ENCODE measurements at regions not wholly inside any gene's neighbourhood (a gene's known extent, or its start where the extent isn't known, plus 50 kb on each side); places are given as distances from the start of the nearest gene placed in this dataset.

DNA sequence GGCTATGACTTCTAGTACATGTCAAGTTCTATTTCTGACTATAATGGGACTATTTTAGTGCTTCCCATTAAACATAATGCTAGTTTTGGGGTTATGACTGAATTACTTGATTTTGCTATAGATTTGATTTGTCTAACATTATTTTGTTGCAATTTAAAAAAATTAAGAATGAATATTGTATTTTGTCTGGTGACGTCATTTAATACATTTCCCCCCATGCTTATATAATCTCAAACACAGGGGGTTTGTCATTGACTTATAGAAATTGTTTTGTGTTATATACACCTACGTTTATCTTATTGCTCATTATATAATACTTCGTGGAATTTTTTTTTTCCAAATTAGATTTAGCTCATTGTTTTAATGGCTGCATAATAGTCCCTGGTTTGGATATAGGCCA lies 270.3 kb upstream of the VLDLR start:
- no peak for DNase-seq (ENCODE audit: low read depth in 2 of 2, low spot score in 1 of 2)

DNA sequence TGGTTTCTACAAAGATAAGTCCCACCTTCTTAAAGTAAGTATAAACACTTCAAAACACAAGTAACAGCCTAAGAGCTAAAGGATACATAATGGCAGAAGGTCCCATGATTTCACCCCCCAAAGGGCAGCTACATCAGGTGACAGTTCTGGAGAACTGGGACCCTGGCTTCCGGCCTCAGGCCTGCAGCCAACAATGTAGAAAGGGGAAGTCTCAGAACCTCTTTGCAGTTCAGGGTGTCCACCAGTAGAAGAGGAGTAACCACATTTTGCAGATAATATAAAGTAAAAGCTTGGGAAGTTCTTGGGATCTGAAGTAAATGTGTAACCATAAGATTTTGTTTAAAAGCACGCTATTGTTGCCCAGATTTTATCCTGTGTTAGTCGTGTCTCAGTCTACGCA lies 267.4 kb upstream of the VLDLR start:
- no peak for DNase-seq (ENCODE audit: low read depth in 2 of 2, low spot score in 1 of 2)

DNA sequence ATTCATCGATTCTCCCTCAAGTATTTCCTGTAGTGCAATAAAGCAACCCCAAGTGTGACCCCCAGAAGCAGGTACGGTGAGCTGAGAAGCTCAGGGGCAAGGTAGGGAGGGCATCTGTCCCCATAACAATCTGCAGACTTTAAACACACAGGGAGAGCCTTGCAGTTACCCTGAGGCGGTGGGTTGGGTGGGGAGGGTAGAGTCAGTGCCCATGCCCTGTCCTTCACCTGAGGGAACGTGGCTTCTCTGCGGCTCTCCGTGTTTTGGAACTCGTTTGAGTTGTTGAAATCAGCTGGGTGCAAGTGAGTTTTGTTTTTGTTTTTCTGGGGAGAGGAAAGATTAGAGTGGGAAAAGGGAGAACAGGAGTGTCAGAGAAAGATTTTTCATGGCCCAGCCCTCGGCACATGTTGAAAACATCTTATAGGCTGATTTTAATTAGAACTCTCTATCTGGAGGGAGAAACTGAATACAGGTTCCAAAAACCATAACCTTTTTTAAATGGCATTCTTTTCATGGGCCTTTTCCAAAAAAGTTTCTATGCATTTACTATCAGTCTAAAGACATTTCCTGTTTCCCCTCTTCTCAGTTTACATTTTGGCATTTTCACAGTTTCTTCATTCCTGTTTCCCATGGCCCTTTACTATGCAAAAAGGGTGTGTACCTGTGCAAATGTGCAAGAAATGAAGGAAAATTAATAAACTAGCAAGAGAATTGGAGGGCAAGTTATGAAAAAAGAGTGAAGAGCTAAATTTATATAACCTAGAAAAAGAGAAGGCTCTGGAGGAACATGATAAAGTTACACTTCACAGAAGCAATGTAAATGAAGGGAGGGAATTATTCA lies 266.5 kb upstream of the VLDLR start:
- no peak for DNase-seq (ENCODE audit: low read depth in 2 of 2, low spot score in 1 of 2)

DNA sequence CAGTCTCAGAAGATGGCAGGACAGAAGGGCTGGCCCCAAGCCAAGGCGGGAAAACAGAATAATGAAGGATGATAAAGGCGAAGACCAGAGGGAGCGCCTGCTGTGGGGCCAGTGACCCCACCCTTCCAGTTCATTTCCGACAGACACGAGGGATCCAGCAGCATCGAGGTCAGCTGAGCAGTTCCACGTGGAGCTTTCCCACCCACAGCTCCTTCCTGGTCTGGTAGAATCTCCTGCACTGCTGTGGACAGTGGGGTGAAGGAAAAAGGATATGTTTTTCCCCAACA lies 265.9 kb upstream of the VLDLR start:
- no peak for DNase-seq (ENCODE audit: low read depth in 2 of 2, low spot score in 1 of 2)

DNA sequence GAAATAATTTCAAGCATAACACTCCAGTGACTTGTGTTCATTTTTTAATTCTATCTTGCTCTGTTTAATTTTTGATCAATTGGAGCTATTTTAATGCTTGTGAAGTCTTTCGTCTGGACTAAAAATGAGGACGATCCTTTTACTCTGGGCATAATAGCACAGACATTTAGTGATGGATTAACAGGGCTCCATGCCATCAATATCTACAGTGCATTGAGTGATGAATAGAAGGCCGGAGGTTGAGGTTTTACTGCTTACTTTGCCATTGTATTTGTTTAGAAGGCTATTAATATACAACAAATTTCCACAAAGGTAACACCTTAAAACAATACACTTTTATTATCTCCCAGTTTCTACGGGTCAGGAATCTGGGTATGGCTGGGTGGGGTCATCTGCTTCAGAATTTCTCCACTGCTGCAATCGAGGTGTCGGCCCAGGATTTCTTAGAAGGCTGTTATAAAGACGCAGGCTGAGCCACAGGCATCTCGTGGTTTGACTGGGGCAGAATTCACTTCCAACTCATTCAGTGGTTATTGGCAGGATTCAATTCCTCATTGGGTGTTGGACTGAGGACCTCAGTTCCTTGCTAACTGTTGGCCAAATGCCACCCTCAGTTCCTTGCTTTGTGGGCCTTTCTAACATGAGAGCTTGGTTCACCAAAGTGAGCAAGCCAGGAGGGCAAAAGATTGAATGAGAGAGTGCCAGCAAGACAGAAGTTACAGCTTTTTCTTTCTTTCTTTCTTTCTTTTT lies 265.4 kb upstream of the VLDLR start:
- DNase-seq (ENCODE audit: low read depth in 2 of 2, low spot score in 1 of 2), result no peak

DNA sequence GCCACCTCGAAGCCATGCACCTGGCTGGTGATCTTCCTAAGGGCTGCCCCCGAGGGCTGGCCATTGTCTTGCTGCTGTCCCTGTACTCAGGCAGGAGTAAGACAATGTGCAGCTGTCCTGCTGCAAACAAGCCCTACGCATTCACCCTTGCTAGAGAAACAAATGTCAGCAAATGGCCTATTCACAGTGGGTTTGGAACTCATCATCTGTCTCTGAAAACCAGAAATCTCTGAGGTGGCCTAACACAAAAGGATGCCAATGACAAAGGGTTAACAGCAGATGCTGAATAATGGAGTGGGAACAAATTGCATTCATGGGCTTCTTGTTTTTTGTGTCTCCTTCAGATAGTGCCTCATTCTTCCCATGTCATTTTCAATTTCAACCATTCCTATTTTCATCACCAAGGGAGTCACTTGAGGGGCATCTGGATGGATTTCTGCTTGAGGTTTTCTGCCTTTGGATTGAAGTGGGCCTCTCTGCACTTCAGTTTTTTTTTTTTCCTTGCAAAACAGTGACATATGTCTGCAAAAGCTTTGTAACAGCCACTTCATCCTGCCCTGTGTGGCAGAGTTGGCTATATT lies 261.6 kb upstream of the VLDLR start:
- no peak for DNase-seq (ENCODE audit: low read depth in 2 of 2, low spot score in 1 of 2)

DNA sequence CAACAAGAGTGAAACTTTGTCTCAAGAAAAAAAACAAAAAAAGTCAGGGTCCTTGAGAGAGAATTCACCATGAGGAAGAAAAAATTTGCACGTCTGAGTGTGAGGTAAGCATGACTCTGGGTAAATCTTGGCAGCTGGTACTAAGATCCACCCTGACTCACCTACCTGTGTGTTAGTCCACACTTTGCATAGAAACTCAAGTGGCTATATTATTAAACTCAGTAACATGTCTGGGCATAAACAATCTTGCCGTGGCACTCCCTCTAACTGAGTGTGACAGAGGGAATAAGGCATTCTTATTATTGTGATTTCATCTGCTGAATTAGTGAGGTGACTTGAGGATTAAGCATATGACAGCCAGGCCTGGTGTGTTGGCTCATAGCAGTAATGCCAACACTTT lies 259.4 kb upstream of the VLDLR start:
- no peak for DNase-seq (ENCODE audit: low read depth in 2 of 2, low spot score in 1 of 2)

DNA sequence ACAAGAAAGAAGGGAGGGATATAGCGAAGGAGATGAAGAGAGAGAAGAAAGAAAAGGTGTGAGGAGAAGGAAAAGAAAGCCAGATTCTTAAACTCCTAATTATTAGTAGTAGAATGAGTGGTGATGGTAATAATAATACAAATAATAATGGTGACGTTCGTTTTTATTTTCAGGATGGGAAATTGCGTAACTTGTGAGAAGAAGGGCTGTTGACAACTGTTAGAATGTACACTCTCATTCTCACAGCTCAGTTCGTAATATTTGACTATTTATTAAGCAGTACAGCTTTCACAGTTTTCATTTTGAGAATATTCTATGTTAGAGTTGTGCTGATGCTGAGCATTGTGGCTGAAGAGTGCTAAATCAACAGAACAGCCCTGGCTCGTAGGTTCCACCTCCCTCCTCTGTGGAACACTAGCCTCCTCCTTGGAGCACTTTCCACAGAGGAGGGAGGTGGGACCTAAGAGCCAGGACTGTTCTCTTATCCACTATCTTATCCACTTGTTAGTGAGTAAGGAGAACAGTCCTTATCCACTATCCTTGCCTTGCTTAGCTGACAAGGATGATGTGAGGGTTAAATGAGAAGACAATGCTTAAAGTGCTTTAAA lies 258.3 kb upstream of the VLDLR start:
- no peak for DNase-seq (ENCODE audit: low read depth in 2 of 2, low spot score in 1 of 2)

DNA sequence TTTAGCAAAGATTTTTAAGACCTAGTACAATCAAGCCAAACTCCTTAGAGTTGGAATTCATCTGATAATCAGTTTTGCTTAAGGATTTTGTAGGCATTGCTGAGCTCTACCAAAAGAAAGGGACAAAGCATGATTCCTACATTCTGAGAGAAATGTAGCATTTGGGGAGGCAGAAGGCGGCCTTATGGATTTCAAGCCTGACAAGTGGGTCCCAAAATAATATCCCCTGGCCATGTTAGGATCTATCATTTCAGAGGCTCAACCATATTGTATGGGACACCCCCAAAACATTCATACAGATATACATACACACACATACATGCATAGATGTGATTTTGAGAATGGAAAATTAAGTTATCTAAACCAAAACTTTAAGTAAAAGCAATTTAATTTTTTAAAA lies 257.8 kb upstream of the VLDLR start:
- DNase-seq (ENCODE audit: low read depth in 2 of 2, low spot score in 1 of 2), result no peak

DNA sequence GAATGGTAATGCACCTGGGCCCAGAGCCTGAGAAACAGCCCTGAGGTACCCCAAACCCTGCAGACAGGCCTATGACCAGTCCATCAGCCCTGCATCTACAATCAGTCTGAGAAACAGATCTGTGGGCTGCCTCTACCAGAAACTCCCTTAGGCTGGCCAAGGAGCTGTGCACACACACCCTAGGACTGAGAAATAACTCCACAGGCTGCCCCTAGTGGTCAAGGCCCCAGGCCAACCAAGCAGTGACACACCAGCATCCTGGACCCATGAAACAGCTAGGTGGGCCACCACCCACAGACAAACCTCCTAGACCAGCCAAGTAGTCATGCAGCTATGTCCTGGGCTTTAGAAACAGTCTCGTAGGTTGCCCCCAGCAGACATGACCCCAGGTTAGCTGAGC lies 253.6 kb upstream of the VLDLR start:
- DNase-seq (ENCODE audit: low read depth in 2 of 2, low spot score in 1 of 2), result no peak

DNA sequence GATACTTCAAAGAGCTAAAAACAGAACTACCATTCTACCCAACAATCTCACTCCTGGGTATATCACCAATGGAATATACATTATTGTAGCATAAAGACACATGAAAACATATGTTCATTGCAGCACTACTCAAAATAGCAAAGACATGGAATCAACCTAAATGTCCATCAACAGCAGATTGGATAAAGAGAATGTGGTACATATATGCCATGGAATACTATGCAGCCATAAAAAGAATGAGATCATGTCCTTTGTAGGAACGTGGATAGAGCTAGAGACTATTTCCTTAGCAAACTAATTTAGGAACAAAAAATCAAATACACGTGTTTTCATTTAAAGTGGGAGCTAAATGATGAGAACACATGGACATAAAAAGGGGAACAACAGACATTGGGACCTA lies 247.9 kb upstream of the VLDLR start:
- no peak for DNase-seq (ENCODE audit: low read depth in 2 of 2, low spot score in 1 of 2)

DNA sequence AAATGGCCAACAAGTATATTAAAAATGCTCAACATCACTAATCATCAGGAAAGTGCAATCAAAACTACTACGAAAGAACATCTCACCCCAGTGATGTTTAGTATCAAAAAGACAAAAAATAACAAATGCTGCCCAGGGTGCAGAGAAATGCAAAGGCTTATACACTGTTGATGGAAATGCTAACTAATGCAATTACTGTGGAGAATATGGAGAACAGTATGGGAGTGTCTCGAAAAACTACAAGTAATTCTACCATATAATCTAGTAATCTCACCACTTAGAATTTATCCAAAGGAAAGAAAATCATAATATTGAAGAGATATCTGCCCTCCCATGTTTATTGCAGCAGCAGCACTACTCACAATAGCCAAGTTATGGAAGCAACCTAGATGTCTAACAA lies 246.5 kb upstream of the VLDLR start:
- no peak for DNase-seq (ENCODE audit: low read depth in 2 of 2, low spot score in 1 of 2)

DNA sequence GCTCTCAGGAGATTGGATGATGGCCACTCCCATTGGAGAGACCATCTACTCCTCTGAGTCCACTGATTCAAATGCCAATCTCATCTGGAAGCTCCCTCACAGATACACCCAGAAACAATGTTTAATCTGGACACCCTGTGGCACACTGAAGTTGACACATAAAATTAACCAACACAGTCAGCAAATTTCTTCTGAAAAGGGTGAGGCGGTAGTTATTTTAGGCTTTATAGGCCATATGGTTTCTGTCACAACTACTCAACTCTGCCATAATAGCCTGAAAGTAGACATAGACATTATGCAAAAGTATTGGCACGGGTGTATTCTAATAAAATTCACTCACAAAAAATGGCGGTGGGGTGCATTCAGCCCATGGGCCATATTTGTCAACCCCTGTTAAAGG lies 244.5 kb upstream of the VLDLR start:
- no peak for DNase-seq (ENCODE audit: low read depth in 2 of 2, low spot score in 1 of 2)

DNA sequence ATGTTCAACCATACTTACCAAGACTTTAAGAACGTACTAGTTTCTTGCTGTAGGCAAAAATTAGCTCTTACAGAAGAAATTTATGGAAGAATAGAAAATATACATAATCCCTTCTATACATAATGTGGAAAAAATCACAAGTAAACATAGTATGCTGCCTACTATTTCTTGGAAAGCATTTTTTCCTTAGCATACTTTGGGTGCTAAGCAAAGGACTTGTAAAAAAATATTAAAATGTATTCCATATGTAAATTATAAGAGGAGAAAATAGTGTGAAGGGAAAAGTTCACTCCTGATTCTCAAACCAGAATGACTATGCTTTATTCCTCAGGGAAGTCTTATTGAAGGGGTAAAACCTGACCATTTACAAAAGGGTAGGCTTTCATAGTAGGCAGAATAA lies 243.8 kb upstream of the VLDLR start:
- no peak for DNase-seq (ENCODE audit: low read depth in 2 of 2, low spot score in 1 of 2)

DNA sequence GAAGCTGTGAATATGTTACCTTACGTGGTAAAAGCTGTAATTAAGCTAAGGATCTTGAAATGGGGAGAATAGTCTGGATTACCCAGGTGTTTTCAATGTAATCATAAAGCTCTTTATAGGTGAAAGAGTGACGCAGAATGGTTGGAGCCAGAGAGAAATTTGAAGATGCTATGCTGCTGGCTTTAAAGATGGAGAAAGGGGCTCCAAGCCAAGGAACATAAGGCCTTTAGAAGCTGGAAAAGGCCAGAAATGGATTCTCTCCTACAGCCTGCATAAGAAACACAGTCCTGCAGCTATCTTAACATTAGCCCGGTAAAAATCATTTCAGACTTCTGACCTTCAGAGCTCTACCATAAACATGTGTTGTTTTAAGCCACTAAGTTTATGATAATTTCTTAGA lies 243.3 kb upstream of the VLDLR start:
- no peak for DNase-seq (ENCODE audit: low read depth in 2 of 2, low spot score in 1 of 2)

DNA sequence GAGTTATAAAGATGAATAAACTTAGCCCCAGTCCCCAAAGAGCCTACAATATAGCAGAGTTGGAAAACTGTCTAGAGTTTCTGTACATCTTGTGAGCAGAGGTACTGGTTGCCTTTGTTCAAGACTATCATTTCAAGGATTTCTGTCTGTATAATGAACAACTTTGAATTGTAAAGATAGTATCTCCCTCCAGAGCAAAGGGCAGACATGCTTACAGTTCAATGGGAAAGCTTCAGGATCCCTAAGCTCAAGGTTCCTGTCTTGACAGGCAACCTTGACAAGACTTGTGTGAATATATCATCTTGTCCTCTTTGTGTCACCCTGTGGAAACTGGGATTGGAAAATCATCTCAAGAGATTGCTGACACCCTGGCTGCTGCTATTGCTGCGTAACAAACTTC lies 242.8 kb upstream of the VLDLR start:
- DNase-seq (ENCODE audit: low read depth in 2 of 2, low spot score in 1 of 2), result no peak

DNA sequence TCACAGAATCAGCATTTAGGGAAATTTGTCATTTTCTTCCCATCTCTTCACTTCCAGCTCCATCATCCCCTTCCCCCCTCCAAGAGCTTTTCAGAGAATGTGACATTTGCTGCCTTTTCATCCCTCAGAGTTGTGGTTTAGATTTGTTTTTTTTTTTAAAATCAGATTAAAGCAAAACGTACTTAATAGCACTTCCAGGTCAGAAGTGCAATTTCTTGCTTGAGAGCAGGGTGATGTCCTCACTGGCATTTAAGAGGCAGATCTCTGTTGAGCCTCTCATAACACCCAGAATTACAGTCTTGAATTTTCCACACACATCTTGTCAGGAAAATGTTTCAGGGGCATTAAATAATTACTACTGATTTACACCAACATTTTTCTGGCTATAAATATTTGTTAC lies 236.8 kb upstream of the VLDLR start:
- DNase-seq (ENCODE audit: low read depth in 2 of 2, low spot score in 1 of 2), result no peak

DNA sequence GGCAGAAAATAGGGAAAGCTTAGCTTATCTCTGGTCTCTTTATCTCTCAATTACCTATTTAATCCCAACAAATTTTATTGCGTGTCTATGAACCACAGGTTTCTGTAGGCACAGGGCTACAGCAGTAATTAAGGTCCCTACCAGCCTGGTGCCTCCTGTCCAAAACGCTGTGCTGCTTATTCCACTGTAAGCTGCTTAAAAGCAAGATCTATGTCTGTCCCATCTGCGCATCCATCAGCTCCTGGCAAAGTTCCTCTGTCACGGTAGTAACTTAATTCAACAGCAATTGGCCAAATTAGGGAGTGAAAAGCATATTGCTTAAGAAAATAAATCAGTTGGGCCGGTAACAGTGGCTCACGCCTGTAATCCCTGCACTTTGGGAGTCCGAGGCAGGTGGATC lies 235.8 kb upstream of the VLDLR start:
- no peak for DNase-seq (ENCODE audit: low read depth in 2 of 2, low spot score in 1 of 2)

DNA sequence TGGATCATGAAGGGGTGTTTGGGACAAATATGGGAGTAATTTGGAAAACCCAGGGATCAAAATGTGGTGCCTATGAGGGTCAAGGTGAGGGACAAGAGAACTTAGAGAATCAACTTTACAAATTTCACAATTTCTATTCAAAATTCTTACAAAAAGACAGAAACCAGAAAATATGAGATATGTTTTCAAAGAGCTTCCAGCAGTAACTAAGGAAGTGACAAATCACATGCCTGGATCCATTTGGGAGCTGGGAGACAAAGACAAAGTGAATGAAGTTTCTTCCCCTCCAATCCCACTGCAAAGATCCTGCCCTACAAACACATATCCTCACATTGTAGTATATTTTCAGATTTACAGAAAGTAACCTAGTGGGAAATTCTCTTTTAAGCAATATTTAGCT lies 235.0 kb upstream of the VLDLR start:
- no peak for DNase-seq (ENCODE audit: low read depth in 2 of 2, low spot score in 1 of 2)

DNA sequence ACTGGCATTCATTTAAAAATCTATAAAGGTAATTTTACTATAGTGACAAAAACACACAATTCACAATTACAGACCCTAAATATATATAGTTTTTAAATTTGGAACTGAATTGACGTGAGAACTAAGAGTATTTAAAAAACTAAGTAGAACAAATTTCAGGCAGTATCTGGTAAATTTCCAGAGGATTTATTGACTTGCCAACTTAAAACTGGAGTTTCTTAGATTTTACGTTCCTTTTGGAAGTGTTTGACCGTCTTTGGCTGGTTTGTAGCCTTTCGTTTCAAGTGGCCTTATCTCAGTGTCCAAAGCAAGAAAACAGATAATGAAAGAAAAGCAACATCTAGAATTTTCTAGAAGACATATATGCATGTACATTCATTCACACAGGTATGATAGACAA lies 234.4 kb upstream of the VLDLR start:
- DNase-seq (ENCODE audit: low read depth in 2 of 2, low spot score in 1 of 2), result no peak

DNA sequence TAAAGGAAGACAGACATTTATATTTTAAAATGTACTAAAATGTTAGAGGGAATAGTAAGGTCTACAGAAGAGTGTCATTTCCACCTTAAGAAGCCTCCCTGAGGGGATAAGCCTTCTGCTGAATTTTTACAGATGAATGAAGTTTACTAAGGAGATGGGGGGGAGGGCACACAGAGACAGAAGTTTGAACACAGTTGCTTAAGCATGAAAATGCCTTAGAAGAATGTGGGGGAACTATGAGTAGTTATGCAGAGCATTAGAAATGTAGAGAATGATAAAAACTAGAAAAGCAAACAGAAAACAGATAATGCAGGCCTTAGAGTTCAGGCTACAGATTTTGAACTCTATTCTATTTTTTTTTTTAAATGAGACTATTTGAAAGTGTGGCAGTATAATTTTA lies 232.2 kb upstream of the VLDLR start:
- no peak for DNase-seq (ENCODE audit: low read depth in 2 of 2, low spot score in 1 of 2)

DNA sequence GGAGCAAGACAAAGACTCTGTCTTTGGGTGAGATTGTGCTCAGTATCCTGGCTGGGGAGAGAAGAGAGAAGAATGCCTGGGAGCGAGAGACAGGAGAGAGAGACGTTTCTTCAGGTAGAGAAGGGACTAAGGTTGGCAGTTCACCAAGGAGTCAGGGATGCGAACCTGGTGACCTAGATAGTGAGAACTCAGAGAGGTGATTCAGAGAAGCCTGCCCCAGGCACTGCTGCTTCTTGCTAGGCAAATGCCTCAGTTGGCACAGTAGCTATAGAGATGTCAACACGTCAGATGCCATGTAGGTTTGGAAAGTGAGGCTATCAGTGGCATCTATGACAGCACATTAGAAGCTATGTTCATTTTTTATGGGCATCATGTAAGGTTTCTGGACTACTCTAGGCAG lies 231.6 kb upstream of the VLDLR start:
- no peak for DNase-seq (ENCODE audit: low read depth in 2 of 2, low spot score in 1 of 2)
